Gastroesophageal sphincter (tissue), 3 donors: ENCODE measurements at regions not wholly inside any gene's neighbourhood (a gene's known extent, or its start where the extent isn't known, plus 50 kb on each side); places are given as distances from the start of the nearest gene placed in this dataset.
"Not testable (repeated sequence)": the region's sequence is repeated elsewhere in the genome, so short reads cannot be mapped to it uniquely, and the experiment has no call there.

Experiments used
- CTCF ChIP-seq, 4 experiments: fragments of 200-600 bp in 2 of 4; fragments of 450-650 bp in 2 of 4; sonication (generic) in 1 of 4; IDR thresholded peaks; one replicate each; pipeline ENCODE4 v1.5.1; 2017 to 2019; ENCODE audit warnings: antibody characterized with exemption in 4 of 4, mild to moderate bottlenecking in 2 of 4, moderate library complexity in 2 of 4
- EP300 ChIP-seq: sonication (generic); formaldehyde crosslinking; IDR thresholded peaks from one replicate; pipeline ENCODE4 v1.6.1; 2017; ENCODE audit warnings: antibody characterized with exemption, mild to moderate bottlenecking
- POLR2A ChIP-seq, 2 donors: fragments of 450-650 bp; IDR thresholded peaks; one replicate each; pipeline ENCODE4 v1.6.1; 2017; ENCODE audit warnings: antibody characterized with exemption in 2 of 2, mild to moderate bottlenecking in 2 of 2, moderate library complexity in 1 of 2
- POLR2AphosphoS5 ChIP-seq: sonication (generic); formaldehyde crosslinking; IDR thresholded peaks from one replicate; pipeline ENCODE4 v1.6.1; 2017; ENCODE audit warnings: antibody characterized with exemption

GRCh38 chr1:5766996-5767395 lies 225.2 kb downstream of the NPHP4 start:
- not testable (repeated sequence) for TF ChIP-seq CTCF (IDR thresholded peaks at IDR 0.05); POLR2AphosphoS5; POLR2A (IDR thresholded peaks at IDR 0.05); EP300
